SU-DHL-6 (cell line): ENCODE measurements at regions not wholly inside any gene's neighbourhood (a gene's known extent, or its start where the extent isn't known, plus 50 kb on each side); places are given as distances from the start of the nearest gene placed in this dataset.

ENCODE experiments used
- H2AFZ ChIP-seq: fragments of 200-600 bp; sonication (generic); 2 replicates; pipeline ENCODE4 v1.6.1; 2014; ENCODE audit warnings: low read depth, mild to moderate bottlenecking, moderate library complexity, mixed read lengths, antibody characterized with exemption, low read length; ENCODE audit not compliant: severe bottlenecking
- H3F3A ChIP-seq: fragments of 200-600 bp; shearing (Covaris generic); 2 replicates; pipeline ENCODE4 v1.6.0; 2016; ENCODE audit warnings: antibody characterized with exemption, mild to moderate bottlenecking; ENCODE audit not compliant: insufficient read depth
- H3K27ac ChIP-seq: fragments of 200-600 bp; sonication (generic); 2 replicates; pipeline ENCODE4 v1.5.1; 2016; ENCODE audit warnings: low read depth, mild to moderate bottlenecking, low read length, moderate library complexity, mixed read lengths
- H3K27me3 ChIP-seq: fragments of 200-600 bp; sonication (generic), shearing (Covaris generic); 2 replicates; pipeline ENCODE4 v1.6.0; 2014; ENCODE audit warnings: mild to moderate bottlenecking, low read length
- H3K36me3 ChIP-seq: fragments of 200-600 bp; sonication (generic); 2 replicates; pipeline ENCODE4 v1.6.1; 2014; ENCODE audit warnings: mild to moderate bottlenecking, low read length, mixed read lengths
- H3K4me2 ChIP-seq: fragments of 300-600, 200-600 bp; shearing (Covaris generic), sonication (generic); 2 replicates; pipeline ENCODE4 v1.6.0; 2014; ENCODE audit warnings: low read length, low read depth, mild to moderate bottlenecking; ENCODE audit not compliant: poor library complexity, severe bottlenecking
- H3K4me3 ChIP-seq: fragments of 200-600 bp; sonication (generic); 2 replicates; pipeline ENCODE4 v1.5.1; 2014; ENCODE audit warnings: antibody characterized with exemption, low read length, mild to moderate bottlenecking, mixed read lengths; ENCODE audit not compliant: insufficient read depth, poor library complexity, severe bottlenecking
- H3K79me2 ChIP-seq: fragments of 200-600 bp; sonication (generic); 2 replicates; pipeline ENCODE4 v1.6.1; 2014; ENCODE audit warnings: mild to moderate bottlenecking, low read length, moderate library complexity; ENCODE audit not compliant: insufficient read depth
- H3K9ac ChIP-seq: fragments of 200-600 bp; sonication (generic); 2 replicates; pipeline ENCODE4 v1.7.0; 2014; ENCODE audit warnings: mild to moderate bottlenecking, low read length
- H3K9me2 ChIP-seq: fragments of 200-600 bp; sonication (generic); replicated peaks from 2 replicates; pipeline ENCODE4 v1.6.1; 2014; ENCODE audit warnings: low read length; ENCODE audit not compliant: insufficient read depth
- H3K9me3 ChIP-seq: fragments of 200-600 bp; sonication (generic); 2 replicates; pipeline ENCODE4 v1.6.1; 2014; ENCODE audit warnings: low read length, mixed read lengths; ENCODE audit not compliant: insufficient read depth
- H4K20me1 ChIP-seq: fragments of 200-600 bp; sonication (generic); 2 replicates; pipeline ENCODE4 v1.6.1; 2014; ENCODE audit warnings: low read depth, mild to moderate bottlenecking, antibody characterized with exemption, low read length, moderate library complexity, mixed read lengths
- CTCF ChIP-seq: fragments of 200-600 bp; sonication (generic); IDR thresholded peaks from one replicate; pipeline ENCODE4 v1.5.1; 2017; ENCODE audit warnings: antibody characterized with exemption, mild to moderate bottlenecking, low read length, moderate library complexity; ENCODE audit not compliant: insufficient read depth, poor library complexity, severe bottlenecking
- EZH2phosphoT487 ChIP-seq: fragments of 200-600 bp; sonication (generic), shearing (Covaris generic); conservative IDR thresholded peaks from 2 replicates; pipeline ENCODE4 v1.6.1; 2018; ENCODE audit warnings: mild to moderate bottlenecking, antibody characterized with exemption, low read length, moderate library complexity, mixed read lengths

DNA sequence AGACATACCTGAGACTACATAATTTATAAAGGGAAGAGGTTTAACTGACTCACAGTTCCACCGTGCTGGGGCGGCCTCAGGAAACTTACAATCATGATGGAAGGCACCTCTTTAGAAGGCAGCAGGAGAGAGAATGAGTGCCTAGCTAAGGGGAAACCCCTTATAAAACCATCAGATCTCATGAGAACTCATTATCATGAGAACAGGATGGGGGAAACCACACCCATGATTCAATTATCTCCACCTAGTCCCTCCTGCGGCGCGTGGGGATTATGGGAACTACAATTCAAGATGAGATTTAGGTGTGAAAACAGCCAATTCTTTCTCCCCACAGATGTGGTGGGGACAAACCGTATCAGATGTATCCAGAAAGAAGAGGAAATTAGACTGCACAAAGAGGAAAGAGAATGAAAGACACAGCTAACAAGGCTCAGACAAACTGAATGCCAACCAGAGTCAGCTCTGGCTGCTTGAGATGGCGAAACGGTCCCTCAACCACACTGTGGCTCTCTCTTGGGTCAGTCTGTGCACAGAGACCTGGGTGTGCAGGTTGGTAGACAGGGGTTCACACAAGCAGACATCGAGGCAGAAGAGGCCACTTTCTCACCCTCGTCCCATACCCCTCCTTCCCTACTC, 375.6 kb downstream of the SFMBT2 start:
- TF ChIP-seq CTCF = no peak
- no peak for TF ChIP-seq EZH2phosphoT487
- H3K4me2 ChIP-seq = no peak overlapping the region
- H3K9me2 ChIP-seq = no peaks in the 10 kb centered on the region
- H3K36me3 ChIP-seq = no peaks in the 10 kb centered on the region
- H3K9ac ChIP-seq = no peak overlapping the region
- no peaks in the 10 kb centered on the region for H3K9me3 ChIP-seq
- no peaks in the 10 kb centered on the region for H3K79me2 ChIP-seq
- no peak overlapping the region for H3K4me3 ChIP-seq
- no peaks in the 10 kb centered on the region for H3K27me3 ChIP-seq
- no peak overlapping the region for H2AFZ ChIP-seq
- H3F3A ChIP-seq = no peaks in the 10 kb centered on the region
- no peak overlapping the region for H3K27ac ChIP-seq
- H4K20me1 ChIP-seq = no peaks in the 10 kb centered on the region

DNA sequence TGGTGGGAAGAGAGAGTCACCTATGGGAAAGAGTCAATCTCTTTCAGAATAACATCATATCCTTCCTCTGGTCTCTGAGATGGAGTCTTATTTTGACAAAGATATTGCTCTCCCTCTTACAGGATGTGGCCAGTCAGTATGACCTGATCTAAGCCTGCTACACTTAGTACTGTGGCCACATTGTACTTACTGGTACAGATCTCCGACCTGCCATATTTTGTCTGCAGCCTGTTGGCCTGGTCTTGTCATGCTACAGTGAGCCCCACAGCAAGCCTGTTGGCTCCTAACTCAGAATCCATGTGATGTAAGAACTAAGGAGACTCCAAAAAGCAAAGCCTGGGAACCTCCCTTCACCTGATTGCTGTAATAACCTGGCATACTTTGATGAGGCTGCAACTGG, 377.8 kb downstream of the SFMBT2 start:
- no peaks in the 10 kb centered on the region for H3F3A ChIP-seq
- H2AFZ ChIP-seq = no peak overlapping the region
- no peaks in the 10 kb centered on the region for H4K20me1 ChIP-seq
- H3K27ac ChIP-seq = no peak overlapping the region
- H3K9me2 ChIP-seq = no peaks in the 10 kb centered on the region
- H3K79me2 ChIP-seq = no peaks in the 10 kb centered on the region
- no peaks in the 10 kb centered on the region for H3K27me3 ChIP-seq
- no peak overlapping the region for H3K4me3 ChIP-seq
- no peak for TF ChIP-seq CTCF
- no peak for TF ChIP-seq EZH2phosphoT487
- no peak overlapping the region for H3K4me2 ChIP-seq
- no peaks in the 10 kb centered on the region for H3K9me3 ChIP-seq
- no peaks in the 10 kb centered on the region for H3K36me3 ChIP-seq
- no peak overlapping the region for H3K9ac ChIP-seq

- H3K79me2 ChIP-seq = no peaks in the 10 kb centered on the region
- no peak overlapping the region for H2AFZ ChIP-seq
- no peaks in the 10 kb centered on the region for H3K9me2 ChIP-seq
- no peaks in the 10 kb centered on the region for H3K36me3 ChIP-seq
- H3K4me2 ChIP-seq = no peak overlapping the region
- no peaks in the 10 kb centered on the region for H3K9me3 ChIP-seq
- no peaks in the 10 kb centered on the region for H3F3A ChIP-seq
- no peak overlapping the region for H3K9ac ChIP-seq
- no peak overlapping the region for H3K27ac ChIP-seq
- TF ChIP-seq CTCF (no peak), EZH2phosphoT487 (no peak)
- H3K4me3 ChIP-seq = no peak overlapping the region
- no peaks in the 10 kb centered on the region for H3K27me3 ChIP-seq
- no peaks in the 10 kb centered on the region for H4K20me1 ChIP-seq
Measured at GRCh38 chr10:7030134-7030855, 380.5 kb downstream of the SFMBT2 start.
